Effector memory CD8-positive, alpha-beta T cell (primary cell): ENCODE measurements at regions not wholly inside any gene's neighbourhood (a gene's known extent, or its start where the extent isn't known, plus 50 kb on each side); places are given as distances from the start of the nearest gene placed in this dataset.

ENCODE experiments used
- ATAC-seq: fragments of 150-1000 bp; cut with Tn5 transposase; replicated peaks from 2 replicates; pipeline ENCODE4 v1.10.0; 2021; ENCODE audit warnings: mild to moderate bottlenecking, moderate library complexity
- DNase-seq, 3 experiments: peaks; one replicate each; pipeline ENCODE4 v3.0.0; 2021
- H3K27ac Mint-ChIP-seq, 2 donors: one replicate each; pipeline ENCODE4 v1.8.0; 2022; ENCODE audit warnings: mild to moderate bottlenecking in 2 of 2, mixed read lengths in 2 of 2, moderate library complexity in 2 of 2
- H3K27me3 Mint-ChIP-seq, 2 donors: one replicate each; pipeline ENCODE4 v1.8.0; 2022; ENCODE audit warnings: mixed read lengths in 2 of 2
- H3K36me3 Mint-ChIP-seq: one replicate; pipeline ENCODE4 v1.8.0; 2022; ENCODE audit warnings: mild to moderate bottlenecking, moderate library complexity, mixed read lengths; ENCODE audit not compliant: insufficient read depth
- H3K4me1 Mint-ChIP-seq, 2 donors: one replicate each; pipeline ENCODE4 v1.8.0; 2022; ENCODE audit warnings: low read depth in 2 of 2, mixed read lengths in 2 of 2
- H3K4me3 Mint-ChIP-seq, 2 donors: one replicate each; pipeline ENCODE4 v1.8.0; 2022; ENCODE audit warnings: mild to moderate bottlenecking in 2 of 2, mixed read lengths in 2 of 2, moderate library complexity in 2 of 2
- H3K9me3 Mint-ChIP-seq, 2 donors: one replicate each; pipeline ENCODE4 v1.8.0; 2022; ENCODE audit warnings: mixed read lengths in 2 of 2

GRCh38 chr4:134260126-134260525 lies 58.5 kb upstream of the PABPC4L start:
- Mint-ChIP-seq H3K9me3 (peaks cover 4 to 18% of the 10 kb centered on the region in 2 donors), H3K36me3 (no peaks in the 10 kb centered on the region), H3K27ac (no peak overlapping the region), H3K27me3 (no peaks in the 10 kb centered on the region), H3K4me1 (no peaks in the 10 kb centered on the region), H3K4me3 (no peak overlapping the region)
- DNase-seq: no peak
- ATAC-seq: no peak
